ENCODE measurements at regions not wholly inside any gene's neighbourhood (a gene's known extent, or its start where the extent isn't known, plus 50 kb on each side); places are given as distances from the start of the nearest gene placed in this dataset.

DNA sequence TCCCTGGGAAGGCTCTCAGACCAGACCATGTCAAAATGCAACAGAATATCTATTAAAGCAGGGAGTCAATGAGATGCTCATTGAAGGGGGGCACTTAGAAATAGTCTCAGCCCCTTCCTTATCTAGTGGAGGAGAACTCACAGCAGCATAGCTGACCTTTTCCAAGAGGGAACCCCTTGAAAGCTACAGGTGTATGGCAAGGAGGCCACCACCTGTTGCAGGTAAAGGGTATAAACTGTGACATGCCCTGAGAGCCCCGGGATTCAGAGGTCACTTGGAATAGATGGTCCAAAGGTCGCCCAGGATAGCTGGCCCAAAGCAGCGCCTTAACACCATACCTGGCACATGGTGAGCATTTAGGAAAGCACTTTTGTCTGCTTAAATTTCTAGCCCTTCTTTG, 120.2 kb upstream of the RPL38 start:
- no peak overlapping the region for H2BK15ac ChIP-seq (replicated peaks; ENCODE audit: low read depth)
- no peak overlapping the region for H2AK5ac ChIP-seq (ENCODE audit: low read length)
- H3K56ac ChIP-seq (ENCODE audit: low read length), result no peak overlapping the region
- no peak overlapping the region for H2BK5ac ChIP-seq (ENCODE audit: low read length)
- no peak overlapping the region for H4K8ac ChIP-seq (ENCODE audit: low read depth, low read length)
- no peaks in the 10 kb centered on the region for H3K27me3 ChIP-seq (ENCODE audit: insufficient read depth, low read length, poor library complexity)
- H2BK120ac ChIP-seq (ENCODE audit: low read depth, low read length), result no peak overlapping the region
- H3K4ac ChIP-seq (ENCODE audit: low read depth, low read length), result no peak overlapping the region
- DNase-seq, result no peak
- H4K5ac ChIP-seq (ENCODE audit: low read length), result no peak overlapping the region
- H3K36me3 ChIP-seq (ENCODE audit: control insufficient read depth, insufficient read depth, low read length), result no peaks in the 10 kb centered on the region
- H3K79me2 ChIP-seq (ENCODE audit: control insufficient read depth, insufficient read depth, low read length), result no peaks in the 10 kb centered on the region
- H3K9ac ChIP-seq (ENCODE audit: low read length), result no peak overlapping the region
- no peak overlapping the region for H3K4me2 ChIP-seq (ENCODE audit: low read length)
- no peak overlapping the region for H3K27ac ChIP-seq (ENCODE audit: low read depth, low read length)
- no peaks in the 10 kb centered on the region for H3K79me1 ChIP-seq (ENCODE audit: low read length)
- H3K4me1 ChIP-seq (ENCODE audit: control insufficient read depth, low read depth, low read length), result peaks cover 3% of the 10 kb centered on the region
- no peak overlapping the region for H3K4me3 ChIP-seq (ENCODE audit: low read length)
- no CpG with 5 or more reads among the region's 3 CpGs for WGBS (ENCODE audit: extremely low coverage, insufficient coverage, low lambda C conversion rate)
- no peak overlapping the region for H3K23ac ChIP-seq (ENCODE audit: low read length)
- no peak overlapping the region for H3K18ac ChIP-seq (ENCODE audit: low read length)

DNA sequence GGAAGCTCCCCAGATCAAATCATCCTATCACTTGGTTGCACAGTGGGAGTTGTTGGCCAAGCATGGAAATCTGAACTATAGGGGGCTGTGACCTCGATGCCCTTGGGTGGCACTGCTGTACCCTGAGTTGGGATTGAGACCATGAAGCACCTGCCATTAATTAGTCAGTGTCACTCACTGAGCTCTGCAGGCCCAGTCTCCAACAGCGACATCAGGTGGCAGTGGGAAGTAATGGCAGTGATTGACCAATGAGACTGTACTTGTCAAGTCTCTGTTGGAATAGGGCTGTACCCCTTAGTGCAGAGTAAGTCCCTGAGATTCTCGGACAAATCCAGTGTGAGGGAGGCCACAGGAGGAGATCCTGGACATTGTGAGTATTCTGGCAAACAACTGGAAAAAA, 118.0 kb upstream of the RPL38 start:
- no peak overlapping the region for H2BK5ac ChIP-seq (ENCODE audit: low read length)
- no peak overlapping the region for H2BK120ac ChIP-seq (ENCODE audit: low read depth, low read length)
- no peak overlapping the region for H3K27ac ChIP-seq (ENCODE audit: low read depth, low read length)
- no peak overlapping the region for H2BK15ac ChIP-seq (replicated peaks; ENCODE audit: low read depth)
- no peak overlapping the region for H3K56ac ChIP-seq (ENCODE audit: low read length)
- peak; percentile 51 for DNase-seq
- no peak overlapping the region for H4K5ac ChIP-seq (ENCODE audit: low read length)
- H2AK5ac ChIP-seq (ENCODE audit: low read length), result no peak overlapping the region
- no peaks in the 10 kb centered on the region for H3K79me2 ChIP-seq (ENCODE audit: control insufficient read depth, insufficient read depth, low read length)
- no CpG with 5 or more reads among the region's 3 CpGs for WGBS (ENCODE audit: extremely low coverage, insufficient coverage, low lambda C conversion rate)
- H3K18ac ChIP-seq (ENCODE audit: low read length), result no peak overlapping the region
- H3K4me2 ChIP-seq (ENCODE audit: low read length), result no peak overlapping the region
- H3K4me1 ChIP-seq (ENCODE audit: control insufficient read depth, low read depth, low read length), result peaks cover 3% of the 10 kb centered on the region
- H3K27me3 ChIP-seq (ENCODE audit: insufficient read depth, low read length, poor library complexity), result no peaks in the 10 kb centered on the region
- no peak overlapping the region for H3K9ac ChIP-seq (ENCODE audit: low read length)
- H3K4me3 ChIP-seq (ENCODE audit: low read length), result no peak overlapping the region
- H4K8ac ChIP-seq (ENCODE audit: low read depth, low read length), result no peak overlapping the region
- no peak overlapping the region for H3K23ac ChIP-seq (ENCODE audit: low read length)
- no peaks in the 10 kb centered on the region for H3K36me3 ChIP-seq (ENCODE audit: control insufficient read depth, insufficient read depth, low read length)
- no peak overlapping the region for H3K4ac ChIP-seq (ENCODE audit: low read depth, low read length)
- no peaks in the 10 kb centered on the region for H3K79me1 ChIP-seq (ENCODE audit: low read length)

DNA sequence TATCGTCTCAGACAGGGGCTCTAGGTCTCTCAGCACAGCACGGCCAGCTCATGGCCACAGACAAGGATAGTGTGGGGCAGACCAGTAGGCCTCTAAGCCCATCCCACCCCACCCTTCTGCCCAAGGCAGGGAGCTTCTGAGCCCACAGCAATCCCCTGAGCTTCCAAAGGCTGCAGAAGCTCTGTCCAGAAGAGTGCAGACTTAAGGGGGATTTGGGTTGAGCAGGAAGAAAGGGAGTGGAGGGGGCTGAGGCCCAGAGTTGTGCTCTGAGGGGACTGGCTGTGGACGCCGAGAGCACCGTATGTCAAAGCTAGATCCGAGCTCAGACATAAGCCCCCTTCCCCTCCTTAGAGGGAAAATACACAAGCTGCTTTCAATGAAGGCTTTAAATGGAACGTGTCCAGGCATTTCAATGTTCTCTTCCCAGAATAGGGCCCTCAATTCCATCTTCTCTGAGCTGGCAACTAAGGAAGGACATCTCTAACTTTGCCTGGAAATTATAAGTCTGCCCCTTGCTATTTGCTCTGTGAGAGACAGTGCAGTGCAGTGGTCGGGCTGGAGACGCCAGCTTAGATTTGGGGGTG, 116.4 kb upstream of the RPL38 start:
- H3K4me2 ChIP-seq (ENCODE audit: low read length), result no peak overlapping the region
- no peak overlapping the region for H4K5ac ChIP-seq (ENCODE audit: low read length)
- H3K23ac ChIP-seq (ENCODE audit: low read length), result no peak overlapping the region
- H2BK5ac ChIP-seq (ENCODE audit: low read length), result no peak overlapping the region
- no peak overlapping the region for H3K56ac ChIP-seq (ENCODE audit: low read length)
- no peak overlapping the region for H3K9ac ChIP-seq (ENCODE audit: low read length)
- H3K36me3 ChIP-seq (ENCODE audit: control insufficient read depth, insufficient read depth, low read length), result no peaks in the 10 kb centered on the region
- H3K18ac ChIP-seq (ENCODE audit: low read length), result peak overlapping the region; percentile 46
- no peaks in the 10 kb centered on the region for H3K27me3 ChIP-seq (ENCODE audit: insufficient read depth, low read length, poor library complexity)
- WGBS (ENCODE audit: extremely low coverage, insufficient coverage, low lambda C conversion rate), result no CpG with 5 or more reads among the region's 9 CpGs
- DNase-seq, result no peak
- H3K79me2 ChIP-seq (ENCODE audit: control insufficient read depth, insufficient read depth, low read length), result no peaks in the 10 kb centered on the region
- no peak overlapping the region for H2BK15ac ChIP-seq (replicated peaks; ENCODE audit: low read depth)
- peaks cover 3% of the 10 kb centered on the region for H3K4me1 ChIP-seq (ENCODE audit: control insufficient read depth, low read depth, low read length)
- H3K27ac ChIP-seq (ENCODE audit: low read depth, low read length), result no peak overlapping the region
- no peak overlapping the region for H4K8ac ChIP-seq (ENCODE audit: low read depth, low read length)
- no peak overlapping the region for H2BK120ac ChIP-seq (ENCODE audit: low read depth, low read length)
- H3K4me3 ChIP-seq (ENCODE audit: low read length), result no peak overlapping the region
- H3K79me1 ChIP-seq (ENCODE audit: low read length), result no peaks in the 10 kb centered on the region
- no peak overlapping the region for H3K4ac ChIP-seq (ENCODE audit: low read depth, low read length)
- H2AK5ac ChIP-seq (ENCODE audit: low read length), result no peak overlapping the region

DNA sequence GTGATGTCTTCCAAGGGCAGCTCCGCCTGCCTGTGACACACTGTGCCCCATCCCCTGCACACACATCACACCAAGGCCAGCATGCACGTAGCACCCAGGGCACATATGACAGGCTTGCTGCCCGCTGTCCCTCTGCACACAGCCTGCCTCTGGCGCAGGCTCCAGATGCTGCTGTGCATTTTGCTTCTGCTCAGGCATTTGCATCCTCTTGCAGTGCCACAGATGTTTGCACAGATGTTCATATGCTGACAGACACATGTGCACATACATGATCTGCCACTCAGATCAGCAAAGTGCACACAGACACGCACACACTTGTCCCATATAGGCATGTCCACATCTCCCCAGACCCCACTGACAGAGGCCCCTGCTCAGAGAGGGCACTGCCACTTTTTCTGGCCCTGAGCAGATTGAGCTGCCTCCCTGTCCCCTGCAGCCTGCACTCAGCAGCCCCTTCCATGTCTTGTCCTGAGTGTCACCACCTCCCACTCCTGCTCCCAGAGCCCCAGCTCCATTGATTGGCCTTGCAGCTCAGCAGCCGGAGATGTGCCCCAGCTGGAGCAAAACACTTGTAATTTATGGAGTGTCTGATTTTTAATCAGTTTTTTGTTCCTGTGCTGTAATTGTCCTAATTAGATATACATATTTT, 115.1 kb upstream of the RPL38 start:
- H3K4ac ChIP-seq (ENCODE audit: low read depth, low read length), result no peak overlapping the region
- no peak overlapping the region for H4K8ac ChIP-seq (ENCODE audit: low read depth, low read length)

DNA sequence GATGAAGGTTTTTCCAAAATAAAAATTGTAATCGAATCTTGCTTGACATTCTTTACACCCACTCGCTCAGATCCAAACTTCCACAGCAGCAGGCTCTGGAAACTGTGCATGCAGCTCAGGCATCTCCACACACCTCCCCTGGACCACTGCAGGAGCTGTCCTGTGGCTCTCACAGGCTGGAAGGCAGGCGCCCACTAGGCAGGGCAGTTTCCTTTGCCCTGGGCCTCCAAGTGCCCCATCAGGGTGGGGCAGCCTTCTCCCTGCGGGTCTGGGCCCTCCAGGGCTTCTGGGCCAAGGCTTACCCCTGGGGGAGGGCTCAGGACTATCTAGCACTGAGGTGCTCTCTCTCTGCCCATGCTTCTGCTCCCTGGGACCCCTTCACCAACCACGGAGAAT, 114.5 kb upstream of the RPL38 start:
- no peak for DNase-seq
- H3K9ac ChIP-seq (ENCODE audit: low read length), result no peak overlapping the region
- H3K4me2 ChIP-seq (ENCODE audit: low read length), result no peak overlapping the region
- no peaks in the 10 kb centered on the region for H3K36me3 ChIP-seq (ENCODE audit: control insufficient read depth, insufficient read depth, low read length)
- H2BK5ac ChIP-seq (ENCODE audit: low read length), result no peak overlapping the region
- H3K79me1 ChIP-seq (ENCODE audit: low read length), result no peaks in the 10 kb centered on the region
- no peak overlapping the region for H4K8ac ChIP-seq (ENCODE audit: low read depth, low read length)
- H3K23ac ChIP-seq (ENCODE audit: low read length), result no peak overlapping the region
- no peak overlapping the region for H3K56ac ChIP-seq (ENCODE audit: low read length)
- H3K18ac ChIP-seq (ENCODE audit: low read length), result no peak overlapping the region
- no peak overlapping the region for H4K5ac ChIP-seq (ENCODE audit: low read length)
- H3K4me3 ChIP-seq (ENCODE audit: low read length), result no peak overlapping the region
- H2BK120ac ChIP-seq (ENCODE audit: low read depth, low read length), result no peak overlapping the region
- H3K27me3 ChIP-seq (ENCODE audit: insufficient read depth, low read length, poor library complexity), result no peaks in the 10 kb centered on the region
- H3K4ac ChIP-seq (ENCODE audit: low read depth, low read length), result no peak overlapping the region
- H2BK15ac ChIP-seq (replicated peaks; ENCODE audit: low read depth), result no peak overlapping the region
- no peak overlapping the region for H2AK5ac ChIP-seq (ENCODE audit: low read length)
- no peak overlapping the region for H3K27ac ChIP-seq (ENCODE audit: low read depth, low read length)
- no peaks in the 10 kb centered on the region for H3K79me2 ChIP-seq (ENCODE audit: control insufficient read depth, insufficient read depth, low read length)
- WGBS (ENCODE audit: extremely low coverage, insufficient coverage, low lambda C conversion rate), result no CpG with 5 or more reads among the region's 5 CpGs
- H3K4me1 ChIP-seq (ENCODE audit: control insufficient read depth, low read depth, low read length), result no peaks in the 10 kb centered on the region

More for the DNA sequence above, 115.1 kb upstream of the RPL38 start:
- no peak for DNase-seq
- no peaks in the 10 kb centered on the region for H3K36me3 ChIP-seq (ENCODE audit: control insufficient read depth, insufficient read depth, low read length)
- no peak overlapping the region for H2BK15ac ChIP-seq (replicated peaks; ENCODE audit: low read depth)
- no peak overlapping the region for H3K56ac ChIP-seq (ENCODE audit: low read length)
- H2AK5ac ChIP-seq (ENCODE audit: low read length), result no peak overlapping the region
- no peak overlapping the region for H2BK120ac ChIP-seq (ENCODE audit: low read depth, low read length)
- H3K79me1 ChIP-seq (ENCODE audit: low read length), result no peaks in the 10 kb centered on the region
- no peak overlapping the region for H2BK5ac ChIP-seq (ENCODE audit: low read length)
- no CpG with 5 or more reads among the region's 6 CpGs for WGBS (ENCODE audit: extremely low coverage, insufficient coverage, low lambda C conversion rate)
- no peak overlapping the region for H3K27ac ChIP-seq (ENCODE audit: low read depth, low read length)
- no peak overlapping the region for H3K9ac ChIP-seq (ENCODE audit: low read length)
- H3K4me1 ChIP-seq (ENCODE audit: control insufficient read depth, low read depth, low read length), result no peaks in the 10 kb centered on the region
- no peak overlapping the region for H3K18ac ChIP-seq (ENCODE audit: low read length)
- no peaks in the 10 kb centered on the region for H3K79me2 ChIP-seq (ENCODE audit: control insufficient read depth, insufficient read depth, low read length)
- H3K23ac ChIP-seq (ENCODE audit: low read length), result no peak overlapping the region
- H3K27me3 ChIP-seq (ENCODE audit: insufficient read depth, low read length, poor library complexity), result no peaks in the 10 kb centered on the region
- H4K5ac ChIP-seq (ENCODE audit: low read length), result no peak overlapping the region
- no peak overlapping the region for H3K4me2 ChIP-seq (ENCODE audit: low read length)
- no peak overlapping the region for H3K4me3 ChIP-seq (ENCODE audit: low read length)

DNA sequence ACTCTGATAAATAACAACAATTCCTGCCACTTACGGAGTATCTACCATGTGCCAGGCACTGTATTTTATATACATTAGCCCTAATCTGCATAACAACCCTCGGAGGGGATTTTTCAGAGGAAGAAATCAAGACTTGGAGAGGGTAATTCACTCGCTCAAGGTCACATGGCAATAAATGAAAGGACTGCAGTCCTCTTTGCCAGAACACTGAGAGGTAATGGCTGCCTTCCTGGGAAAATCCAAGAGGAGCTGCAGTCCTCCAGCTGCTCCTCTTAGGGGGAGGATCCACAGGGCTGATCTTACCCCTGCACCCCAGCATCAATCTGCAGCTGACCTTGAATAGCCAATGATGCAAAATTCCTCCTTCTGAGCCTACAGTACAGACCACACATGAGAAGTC, 114.1 kb upstream of the RPL38 start:
- Histone ChIP-seq H3K79me2 (ENCODE audit: control insufficient read depth, insufficient read depth, low read length) (no peaks in the 10 kb centered on the region), H2BK15ac (replicated peaks; ENCODE audit: low read depth) (no peak overlapping the region), H2BK120ac (ENCODE audit: low read depth, low read length) (no peak overlapping the region), H2BK5ac (ENCODE audit: low read length) (no peak overlapping the region), H3K4me3 (ENCODE audit: low read length) (no peak overlapping the region), H3K18ac (ENCODE audit: low read length) (no peak overlapping the region), H3K4me1 (ENCODE audit: control insufficient read depth, low read depth, low read length) (no peaks in the 10 kb centered on the region), H4K8ac (ENCODE audit: low read depth, low read length) (no peak overlapping the region), H3K9ac (ENCODE audit: low read length) (no peak overlapping the region), H3K4me2 (ENCODE audit: low read length) (no peak overlapping the region), H3K4ac (ENCODE audit: low read depth, low read length) (no peak overlapping the region), H3K79me1 (ENCODE audit: low read length) (no peaks in the 10 kb centered on the region), H2AK5ac (ENCODE audit: low read length) (no peak overlapping the region), H3K23ac (ENCODE audit: low read length) (no peak overlapping the region), H3K27me3 (ENCODE audit: insufficient read depth, low read length, poor library complexity) (no peaks in the 10 kb centered on the region), H4K5ac (ENCODE audit: low read length) (no peak overlapping the region), H3K27ac (ENCODE audit: low read depth, low read length) (no peak overlapping the region), H3K36me3 (ENCODE audit: control insufficient read depth, insufficient read depth, low read length) (no peaks in the 10 kb centered on the region), H3K56ac (ENCODE audit: low read length) (no peak overlapping the region)
- DNase-seq, result no peak
- WGBS (ENCODE audit: extremely low coverage, insufficient coverage, low lambda C conversion rate), result no CpG with 5 or more reads among the region's 3 CpGs

All from mesendoderm (in vitro differentiated cells).